SU-DHL-6 (cell line): ENCODE measurements at regions not wholly inside any gene's neighbourhood (a gene's known extent, or its start where the extent isn't known, plus 50 kb on each side); places are given as distances from the start of the nearest gene placed in this dataset.

Source experiments
- H2AFZ ChIP-seq: fragments of 200-600 bp; sonication (generic); 2 replicates; pipeline ENCODE4 v1.6.1; 2014; ENCODE audit warnings: low read depth, mild to moderate bottlenecking, moderate library complexity, mixed read lengths, antibody characterized with exemption, low read length; ENCODE audit not compliant: severe bottlenecking
- H3F3A ChIP-seq: fragments of 200-600 bp; shearing (Covaris generic); 2 replicates; pipeline ENCODE4 v1.6.0; 2016; ENCODE audit warnings: antibody characterized with exemption, mild to moderate bottlenecking; ENCODE audit not compliant: insufficient read depth
- H3K27ac ChIP-seq: fragments of 200-600 bp; sonication (generic); 2 replicates; pipeline ENCODE4 v1.5.1; 2016; ENCODE audit warnings: low read depth, mild to moderate bottlenecking, low read length, moderate library complexity, mixed read lengths
- H3K27me3 ChIP-seq: fragments of 200-600 bp; sonication (generic), shearing (Covaris generic); 2 replicates; pipeline ENCODE4 v1.6.0; 2014; ENCODE audit warnings: mild to moderate bottlenecking, low read length
- H3K36me3 ChIP-seq: fragments of 200-600 bp; sonication (generic); 2 replicates; pipeline ENCODE4 v1.6.1; 2014; ENCODE audit warnings: mild to moderate bottlenecking, low read length, mixed read lengths
- H3K4me2 ChIP-seq: fragments of 300-600, 200-600 bp; shearing (Covaris generic), sonication (generic); 2 replicates; pipeline ENCODE4 v1.6.0; 2014; ENCODE audit warnings: low read length, low read depth, mild to moderate bottlenecking; ENCODE audit not compliant: poor library complexity, severe bottlenecking
- H3K4me3 ChIP-seq: fragments of 200-600 bp; sonication (generic); 2 replicates; pipeline ENCODE4 v1.5.1; 2014; ENCODE audit warnings: antibody characterized with exemption, low read length, mild to moderate bottlenecking, mixed read lengths; ENCODE audit not compliant: insufficient read depth, poor library complexity, severe bottlenecking
- H3K79me2 ChIP-seq: fragments of 200-600 bp; sonication (generic); 2 replicates; pipeline ENCODE4 v1.6.1; 2014; ENCODE audit warnings: mild to moderate bottlenecking, low read length, moderate library complexity; ENCODE audit not compliant: insufficient read depth
- H3K9ac ChIP-seq: fragments of 200-600 bp; sonication (generic); 2 replicates; pipeline ENCODE4 v1.7.0; 2014; ENCODE audit warnings: mild to moderate bottlenecking, low read length
- H3K9me2 ChIP-seq: fragments of 200-600 bp; sonication (generic); replicated peaks from 2 replicates; pipeline ENCODE4 v1.6.1; 2014; ENCODE audit warnings: low read length; ENCODE audit not compliant: insufficient read depth
- H3K9me3 ChIP-seq: fragments of 200-600 bp; sonication (generic); 2 replicates; pipeline ENCODE4 v1.6.1; 2014; ENCODE audit warnings: low read length, mixed read lengths; ENCODE audit not compliant: insufficient read depth
- H4K20me1 ChIP-seq: fragments of 200-600 bp; sonication (generic); 2 replicates; pipeline ENCODE4 v1.6.1; 2014; ENCODE audit warnings: low read depth, mild to moderate bottlenecking, antibody characterized with exemption, low read length, moderate library complexity, mixed read lengths
- CTCF ChIP-seq: fragments of 200-600 bp; sonication (generic); IDR thresholded peaks from one replicate; pipeline ENCODE4 v1.5.1; 2017; ENCODE audit warnings: antibody characterized with exemption, mild to moderate bottlenecking, low read length, moderate library complexity; ENCODE audit not compliant: insufficient read depth, poor library complexity, severe bottlenecking
- EZH2phosphoT487 ChIP-seq: fragments of 200-600 bp; sonication (generic), shearing (Covaris generic); conservative IDR thresholded peaks from 2 replicates; pipeline ENCODE4 v1.6.1; 2018; ENCODE audit warnings: mild to moderate bottlenecking, antibody characterized with exemption, low read length, moderate library complexity, mixed read lengths

- Histone ChIP-seq H3K79me2 (no peaks in the 10 kb centered on the region), H3K27ac (no peak overlapping the region), H3K36me3 (no peaks in the 10 kb centered on the region), H3K9me3 (no peaks in the 10 kb centered on the region), H3F3A (no peaks in the 10 kb centered on the region), H3K9me2 (no peaks in the 10 kb centered on the region), H3K27me3 (no peaks in the 10 kb centered on the region), H3K9ac (no peak overlapping the region), H3K4me3 (no peak overlapping the region), H2AFZ (no peak overlapping the region), H3K4me2 (no peak overlapping the region), H4K20me1 (no peaks in the 10 kb centered on the region)
- no peak for TF ChIP-seq CTCF
- TF ChIP-seq EZH2phosphoT487 = no peak
These were observed 229.5 kb upstream of the COPS8 start for GRCh38 chr2:236855866-236856847.

DNA sequence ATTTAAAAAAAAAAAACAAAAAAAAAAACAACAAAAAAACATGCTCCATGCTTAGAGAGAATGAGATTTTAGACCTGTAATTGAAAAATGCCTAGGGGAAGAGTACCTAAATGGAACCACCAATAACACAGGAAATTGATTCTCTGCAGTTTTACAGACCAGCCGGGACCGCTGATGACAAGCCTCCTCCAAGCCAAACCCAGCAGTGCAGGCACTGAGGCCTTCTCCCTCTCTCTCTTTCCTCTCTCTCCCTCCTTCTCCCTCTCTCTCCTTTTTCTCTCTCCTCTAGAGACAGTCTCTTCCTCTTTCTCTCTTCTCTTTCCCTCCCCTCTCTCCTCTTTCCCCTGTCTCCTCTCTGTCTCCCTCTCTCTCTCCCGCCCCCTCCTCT is 228.8 kb upstream of the COPS8 start:
- no peaks in the 10 kb centered on the region for H3K36me3 ChIP-seq
- no peak overlapping the region for H2AFZ ChIP-seq
- no peaks in the 10 kb centered on the region for H4K20me1 ChIP-seq
- H3K4me3 ChIP-seq = no peak overlapping the region
- H3K27ac ChIP-seq = no peak overlapping the region
- no peaks in the 10 kb centered on the region for H3K79me2 ChIP-seq
- no peak overlapping the region for H3K4me2 ChIP-seq
- TF ChIP-seq EZH2phosphoT487 = no peak
- no peak for TF ChIP-seq CTCF
- no peak overlapping the region for H3K9ac ChIP-seq
- H3F3A ChIP-seq = no peaks in the 10 kb centered on the region
- H3K9me2 ChIP-seq = no peaks in the 10 kb centered on the region
- H3K27me3 ChIP-seq = no peaks in the 10 kb centered on the region
- H3K9me3 ChIP-seq = no peaks in the 10 kb centered on the region

- no peak overlapping the region for H2AFZ ChIP-seq
- H3K27ac ChIP-seq = no peak overlapping the region
- no peaks in the 10 kb centered on the region for H4K20me1 ChIP-seq
- no peak overlapping the region for H3K4me3 ChIP-seq
- no peak overlapping the region for H3K4me2 ChIP-seq
- no peaks in the 10 kb centered on the region for H3K36me3 ChIP-seq
- TF ChIP-seq EZH2phosphoT487 (no peak), CTCF (no peak)
- no peak overlapping the region for H3K9ac ChIP-seq
- H3F3A ChIP-seq = no peaks in the 10 kb centered on the region
- no peaks in the 10 kb centered on the region for H3K79me2 ChIP-seq
- H3K9me3 ChIP-seq = no peaks in the 10 kb centered on the region
- H3K9me2 ChIP-seq = no peaks in the 10 kb centered on the region
- H3K27me3 ChIP-seq = no peaks in the 10 kb centered on the region
These were observed 228.4 kb upstream of the COPS8 start for GRCh38 chr2:236857246-236857645.
